ENCODE measurements at regions not wholly inside any gene's neighbourhood (a gene's known extent, or its start where the extent isn't known, plus 50 kb on each side); places are given as distances from the start of the nearest gene placed in this dataset.
"Not testable (repeated sequence)": the region's sequence is repeated elsewhere in the genome, so short reads cannot be mapped to it uniquely, and the experiment has no call there.

DNA sequence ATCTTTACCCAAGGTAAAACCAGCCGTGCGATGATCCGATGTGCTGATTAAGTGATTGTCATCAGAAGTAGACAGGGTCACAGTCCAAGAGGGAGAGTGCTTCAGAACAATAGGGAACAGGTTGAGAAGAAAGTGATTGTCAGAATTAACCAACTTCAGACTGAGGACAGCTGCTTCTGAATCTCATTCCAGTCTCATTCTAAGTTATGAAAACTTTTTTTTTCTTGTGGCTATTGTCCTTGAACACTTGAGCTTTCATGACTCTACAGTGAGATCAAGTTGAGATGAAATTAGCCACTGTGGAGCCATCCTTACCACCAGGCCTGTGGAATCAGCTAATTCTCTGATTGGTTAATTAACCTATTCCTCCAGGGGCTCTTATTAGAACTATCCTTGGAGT is 159.9 kb upstream of the WWC1 start:
- TF ChIP-seq POLR2A (IDR thresholded peaks at IDR 0.05; ENCODE audit: low read length): no peak
- TF ChIP-seq GATA1 (IDR thresholded peaks at IDR 0.05; ENCODE audit: low read depth, low read length): no peak
- DNase-seq: no peak

GRCh38 chr5:168132241-168132641 is 159.2 kb upstream of the WWC1 start:
- TF ChIP-seq GATA1 (IDR thresholded peaks at IDR 0.05; ENCODE audit: low read depth, low read length) (no peak), POLR2A (IDR thresholded peaks at IDR 0.05; ENCODE audit: low read length) (no peak)
- DNase-seq: no peak

GRCh38 chr5:168135897-168136296 is 155.5 kb upstream of the WWC1 start:
- no peak for TF ChIP-seq POLR2A (IDR thresholded peaks at IDR 0.05; ENCODE audit: low read length)
- TF ChIP-seq GATA1 (IDR thresholded peaks at IDR 0.05; ENCODE audit: low read depth, low read length): no peak
- no peak for DNase-seq

DNA sequence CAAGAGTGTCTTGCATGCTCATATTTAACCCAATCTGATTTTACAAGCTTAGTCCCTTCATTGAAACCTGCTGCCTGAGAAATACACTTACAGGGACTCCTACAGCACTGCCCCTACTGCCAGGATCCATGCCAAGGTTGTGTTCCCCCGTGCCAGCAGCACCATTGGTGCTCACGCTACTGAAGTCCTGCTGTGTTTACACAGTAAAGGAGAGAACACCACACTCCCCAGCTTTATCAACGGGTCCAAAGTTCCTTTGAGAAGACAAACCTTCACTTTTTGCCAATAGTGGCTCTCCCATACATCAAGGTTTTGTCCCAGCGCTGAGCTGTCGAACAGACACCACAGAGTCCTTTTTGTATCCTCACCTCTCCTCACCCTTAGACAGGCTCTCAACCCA is 155.1 kb upstream of the WWC1 start:
- no peak for DNase-seq
- TF ChIP-seq POLR2A (IDR thresholded peaks at IDR 0.05; ENCODE audit: low read length): no peak
- TF ChIP-seq GATA1 (IDR thresholded peaks at IDR 0.05; ENCODE audit: low read depth, low read length): no peak

DNA sequence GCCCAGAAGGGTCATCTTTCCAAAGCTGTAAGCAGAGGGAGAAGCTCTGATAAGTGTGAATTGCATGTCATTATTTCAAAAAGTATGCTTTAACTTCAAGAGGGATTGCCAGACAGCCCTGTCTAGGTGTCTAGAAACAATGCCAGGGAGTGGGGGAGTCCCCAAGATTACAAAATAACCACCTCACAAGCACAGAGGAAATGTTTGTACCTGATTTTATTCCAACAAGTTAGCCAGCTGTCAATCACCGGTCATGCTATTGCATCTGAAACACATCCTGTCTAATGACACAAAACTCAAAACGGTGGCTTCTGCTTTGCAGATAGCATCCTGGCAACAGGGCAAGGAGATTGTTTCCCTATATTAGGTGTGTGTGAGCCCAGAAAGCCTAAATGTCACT is 154.2 kb upstream of the WWC1 start:
- DNase-seq: no peak
- TF ChIP-seq GATA1 (IDR thresholded peaks at IDR 0.05; ENCODE audit: low read depth, low read length) (no peak), POLR2A (IDR thresholded peaks at IDR 0.05; ENCODE audit: low read length) (no peak)

GRCh38 chr5:168140241-168140640 is 151.2 kb upstream of the WWC1 start:
- DNase-seq: no peak
- TF ChIP-seq POLR2A (IDR thresholded peaks at IDR 0.05; ENCODE audit: low read length) (no peak), GATA1 (IDR thresholded peaks at IDR 0.05; ENCODE audit: low read depth, low read length) (no peak)

DNA sequence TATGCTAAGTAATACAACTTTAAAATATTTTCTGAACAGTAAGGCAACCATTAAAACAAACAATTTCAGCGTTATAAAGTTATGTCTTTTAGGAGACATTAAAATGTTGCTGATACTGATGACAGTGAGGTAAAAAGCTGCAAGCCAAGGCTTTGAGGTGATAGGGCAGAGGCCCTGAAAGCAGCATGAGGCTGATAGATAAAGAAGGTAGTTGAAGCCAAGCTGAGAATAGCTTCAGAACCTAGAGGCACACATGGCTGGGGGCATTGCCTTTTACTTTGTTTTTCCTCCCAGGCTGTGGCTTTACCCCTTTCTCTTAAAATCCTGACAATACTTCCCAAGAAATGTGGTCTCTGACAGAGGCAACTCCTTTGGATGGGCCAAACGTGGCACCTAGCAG is 149.0 kb upstream of the WWC1 start:
- DNase-seq: no peak
- TF ChIP-seq POLR2A (IDR thresholded peaks at IDR 0.05; ENCODE audit: low read length) (no peak), GATA1 (IDR thresholded peaks at IDR 0.05; ENCODE audit: low read depth, low read length) (no peak)

GRCh38 chr5:168143521-168143920 is 147.9 kb upstream of the WWC1 start:
- DNase-seq: not testable (repeated sequence)

- no peak for DNase-seq
- no peak for TF ChIP-seq POLR2A (IDR thresholded peaks at IDR 0.05; ENCODE audit: low read length)
- TF ChIP-seq GATA1 (IDR thresholded peaks at IDR 0.05; ENCODE audit: low read depth, low read length): no peak
Observed at GRCh38 chr5:168147106-168147505, 144.3 kb upstream of the WWC1 start.

DNA sequence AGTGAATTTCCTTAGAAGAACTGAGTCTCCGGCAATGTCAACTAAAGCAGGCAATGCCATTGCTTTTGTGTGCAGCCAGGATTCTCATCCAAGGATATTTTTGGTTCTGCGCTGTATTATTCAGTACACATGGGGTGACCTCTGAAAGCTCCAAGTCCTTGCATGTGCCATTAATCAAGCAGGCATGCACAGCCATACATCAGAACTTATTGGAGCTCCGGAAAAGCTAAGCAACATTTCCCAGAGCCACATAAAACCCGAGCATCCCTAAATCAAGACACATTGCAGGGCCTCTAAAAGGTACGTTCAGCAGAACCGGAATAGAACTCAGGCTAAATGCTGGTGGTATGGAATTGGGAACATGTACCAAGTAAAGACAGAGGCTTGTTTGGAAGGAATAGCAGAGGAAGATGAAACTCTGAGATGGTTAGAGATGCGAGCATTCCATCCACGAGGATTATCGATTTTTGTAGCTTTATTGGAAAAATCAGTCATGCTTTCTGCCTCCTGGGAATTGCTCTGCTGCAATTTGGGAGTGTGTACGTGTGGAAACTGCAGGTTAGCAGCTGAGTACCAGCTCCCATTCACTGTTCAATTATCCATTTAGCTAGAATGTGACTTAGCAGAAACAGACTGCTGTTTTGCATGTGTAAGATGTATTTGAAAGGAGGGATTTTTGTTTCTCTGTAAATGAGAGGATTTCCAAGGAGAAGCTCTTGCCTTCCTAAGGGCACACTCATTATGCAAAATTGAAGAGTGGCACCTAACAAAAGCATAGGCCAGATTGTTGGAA is 143.7 kb upstream of the WWC1 start:
- DNase-seq: no peak
- TF ChIP-seq POLR2A (IDR thresholded peaks at IDR 0.05; ENCODE audit: low read length): no peak
- TF ChIP-seq GATA1 (IDR thresholded peaks at IDR 0.05; ENCODE audit: low read depth, low read length): no peak

DNA sequence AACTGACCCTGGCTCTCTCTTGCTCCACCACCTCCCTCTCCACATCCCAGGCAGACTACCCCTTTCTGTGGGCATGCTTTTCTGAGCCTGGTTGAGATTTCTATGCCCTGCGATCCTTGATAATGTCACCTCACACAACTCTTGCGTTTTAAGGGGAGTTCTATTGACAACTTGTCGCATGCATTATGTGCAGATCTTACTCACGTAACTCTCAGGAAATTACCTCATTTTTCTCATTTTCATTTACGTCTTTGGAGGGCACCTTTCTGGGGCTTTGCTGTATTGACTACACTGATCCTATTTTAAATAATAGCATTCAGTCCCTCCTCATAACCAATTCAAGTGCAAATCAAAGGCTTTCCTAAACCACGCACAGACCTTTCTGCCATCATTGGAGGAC is 140.4 kb upstream of the WWC1 start:
- TF ChIP-seq GATA1 (IDR thresholded peaks at IDR 0.05; ENCODE audit: low read depth, low read length): no peak
- no peak for TF ChIP-seq POLR2A (IDR thresholded peaks at IDR 0.05; ENCODE audit: low read length)
- no peak for DNase-seq

- no peak for TF ChIP-seq GATA1 (IDR thresholded peaks at IDR 0.05; ENCODE audit: low read depth, low read length)
- no peak for TF ChIP-seq POLR2A (IDR thresholded peaks at IDR 0.05; ENCODE audit: low read length)
Observed at GRCh38 chr5:168152660-168153059, 138.8 kb upstream of the WWC1 start.

DNA sequence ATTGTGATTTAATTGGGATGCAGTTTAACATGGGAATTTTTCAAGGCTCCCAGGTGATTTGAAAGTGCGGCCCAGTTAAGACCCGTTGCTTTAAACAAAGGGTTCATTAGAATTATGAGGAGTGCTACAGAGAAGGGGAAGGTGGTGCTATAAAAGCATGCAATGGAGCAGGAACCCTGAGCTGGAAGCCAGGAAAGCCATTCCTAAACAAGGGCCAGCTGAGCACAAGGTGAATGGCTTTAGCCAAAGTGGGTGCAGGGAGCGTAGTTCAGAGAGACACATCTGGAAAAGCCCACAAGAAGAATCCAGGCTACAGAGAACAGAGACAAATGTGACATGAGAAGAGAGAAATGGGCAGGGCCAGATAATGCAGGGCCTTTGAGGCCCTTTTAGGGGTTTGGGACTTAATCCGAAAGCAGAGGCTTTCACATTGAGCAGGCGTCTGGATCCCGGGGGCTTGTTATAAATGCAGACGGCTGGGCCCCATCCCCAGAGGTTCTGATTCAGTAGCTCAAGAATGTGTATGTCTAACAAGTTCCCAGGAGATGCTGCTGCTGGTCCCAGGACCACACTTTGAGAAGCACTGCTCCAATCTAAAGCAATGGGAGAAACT is 138.1 kb upstream of the WWC1 start:
- TF ChIP-seq POLR2A (IDR thresholded peaks at IDR 0.05; ENCODE audit: low read length): no peak
- no peak for TF ChIP-seq GATA1 (IDR thresholded peaks at IDR 0.05; ENCODE audit: low read depth, low read length)
- no peak for DNase-seq

More at GRCh38 chr5:168152660-168153059, 138.8 kb upstream of the WWC1 start:
- DNase-seq: no peak

DNA sequence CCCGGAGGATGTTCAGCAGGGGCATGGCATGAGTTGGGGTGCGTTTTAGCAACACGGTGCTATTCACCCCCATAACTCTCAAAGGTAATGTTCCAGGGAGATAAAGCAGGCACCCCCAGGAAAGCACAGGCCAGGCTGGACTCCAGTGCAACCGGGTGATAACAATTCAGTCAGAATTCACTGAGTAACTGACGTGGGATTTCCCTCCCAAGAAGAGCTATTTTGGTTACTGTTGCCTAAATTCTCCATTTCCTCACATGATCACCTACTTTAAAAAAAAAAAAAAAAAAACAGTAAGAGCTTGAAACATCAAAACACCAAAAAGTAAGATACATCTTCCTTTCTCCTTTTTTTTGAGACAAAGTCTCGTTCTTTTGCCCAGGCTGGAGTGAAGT is 137.6 kb upstream of the WWC1 start:
- DNase-seq: no peak
- TF ChIP-seq POLR2A (IDR thresholded peaks at IDR 0.05; ENCODE audit: low read length) (no peak), GATA1 (IDR thresholded peaks at IDR 0.05; ENCODE audit: low read depth, low read length) (no peak)

DNA sequence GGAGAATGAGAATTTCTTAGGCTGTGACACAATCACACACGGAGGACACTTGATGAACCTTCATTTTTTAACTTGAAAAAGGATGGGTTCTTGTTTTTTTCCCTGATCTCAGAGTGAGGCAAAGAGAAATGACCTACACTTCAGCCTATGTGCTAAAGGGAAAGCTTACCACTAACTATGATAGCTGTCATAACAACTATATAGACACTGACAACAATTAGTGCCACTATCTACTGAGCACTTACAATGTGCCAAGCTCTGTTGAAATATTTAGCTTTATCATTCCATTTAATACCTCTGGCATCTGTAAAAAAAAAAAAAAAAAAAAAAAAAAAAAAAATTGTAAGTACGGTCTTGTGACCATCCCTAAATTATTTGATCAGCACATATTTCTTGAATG is 135.9 kb upstream of the WWC1 start:
- TF ChIP-seq GATA1 (IDR thresholded peaks at IDR 0.05; ENCODE audit: low read depth, low read length): no peak
- no peak for TF ChIP-seq POLR2A (IDR thresholded peaks at IDR 0.05; ENCODE audit: low read length)
- no peak for DNase-seq
